ENCODE measurements at regions not wholly inside any gene's neighbourhood (a gene's known extent, or its start where the extent isn't known, plus 50 kb on each side); places are given as distances from the start of the nearest gene placed in this dataset.
"Not testable (repeated sequence)": the region's sequence is repeated elsewhere in the genome, so short reads cannot be mapped to it uniquely, and the experiment has no call there.

- DNase-seq, result no peak
Measured at GRCh38 chr6:55954436-55954835, 79.0 kb upstream of the BMP5 start.

DNA sequence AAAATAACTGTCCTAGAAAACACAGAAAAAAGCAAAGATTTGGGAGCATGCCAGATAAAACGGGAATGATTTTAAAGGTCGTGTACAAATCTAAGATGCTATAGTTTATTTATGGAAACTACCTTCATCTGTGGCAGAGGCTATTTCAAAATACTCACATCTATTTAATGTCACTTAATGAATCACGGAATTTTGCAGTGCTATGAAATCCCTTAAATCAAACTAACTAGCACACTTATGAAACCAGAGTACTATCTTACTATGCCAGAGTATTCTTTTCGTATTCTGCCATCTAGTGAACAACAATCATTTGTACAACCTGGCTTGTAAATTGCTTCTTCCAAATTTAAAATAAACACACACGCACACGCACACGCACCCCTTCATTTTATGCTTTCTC, 77.9 kb upstream of the BMP5 start:
- DNase-seq, result no peak

GRCh38 chr6:55950071-55950814, 74.9 kb upstream of the BMP5 start:
- DNase-seq, result no peak

GRCh38 chr6:55943329-55943728, 67.9 kb upstream of the BMP5 start:
- no peak for DNase-seq

- no peak for DNase-seq
Measured at GRCh38 chr6:55941702-55942101, 66.3 kb upstream of the BMP5 start.

GRCh38 chr6:55937951-55938690, 62.7 kb upstream of the BMP5 start:
- DNase-seq, result no peak

- DNase-seq, result no peak
Measured at GRCh38 chr6:55937261-55937947, 62.0 kb upstream of the BMP5 start.

DNA sequence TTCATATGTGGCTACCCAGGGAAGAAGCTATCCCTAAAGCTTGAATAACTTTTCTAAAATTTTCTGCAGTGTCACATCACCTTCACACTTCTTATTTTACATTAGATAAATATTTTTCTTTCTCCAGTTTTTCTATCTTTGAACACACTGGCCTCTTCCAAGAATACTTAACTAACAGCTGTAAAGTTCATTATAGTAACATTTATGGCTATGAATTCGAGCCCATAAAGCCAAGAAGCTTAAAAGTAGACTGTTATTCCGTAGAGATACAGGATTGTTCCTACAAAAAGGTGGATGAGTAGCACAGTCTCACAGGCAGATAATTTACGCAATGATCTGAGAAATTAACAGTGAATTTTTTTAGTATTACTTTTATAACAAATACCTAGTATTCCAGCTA, 55.7 kb upstream of the BMP5 start:
- DNase-seq, result no peak

DNA sequence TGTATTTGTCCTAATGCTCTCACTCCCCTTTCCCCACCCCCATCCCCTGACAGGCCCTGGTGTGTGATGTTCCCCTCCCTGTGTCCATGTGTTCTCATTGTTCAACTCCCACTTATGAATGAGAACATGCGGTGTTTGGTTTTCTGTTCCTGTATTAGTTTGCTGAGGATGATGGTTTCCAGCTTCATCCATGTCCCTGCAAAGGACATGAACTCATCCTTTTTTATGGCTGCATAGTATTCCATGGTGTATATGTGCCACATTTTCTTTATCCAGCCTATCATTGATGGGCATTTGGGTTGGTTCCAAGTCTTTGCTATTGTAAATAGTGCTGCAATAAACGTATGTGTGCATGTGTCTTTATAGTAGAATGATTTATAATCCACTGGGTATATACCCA, 52.3 kb upstream of the BMP5 start:
- not testable (repeated sequence) for DNase-seq

DNA sequence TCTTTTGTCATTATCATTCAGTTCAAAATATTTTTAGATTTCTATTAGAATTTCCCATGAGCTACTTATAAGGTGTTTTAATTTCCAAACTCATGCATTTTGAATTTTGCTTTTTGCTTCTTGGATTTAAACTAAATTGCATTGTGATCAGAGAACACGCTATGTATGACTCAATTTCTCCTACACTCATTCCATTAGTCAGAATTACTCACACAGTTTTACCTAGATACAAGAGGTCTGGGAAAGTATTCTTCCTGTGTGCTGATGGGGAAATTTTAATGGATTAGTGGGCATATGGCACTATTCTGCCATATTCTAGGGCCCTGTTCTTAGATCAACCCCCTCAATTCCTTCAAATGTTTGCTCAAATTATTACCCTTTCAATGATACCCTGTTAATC, 49.9 kb upstream of the BMP5 start:
- no peak for DNase-seq

Data from NCI-H2029 treated with DMSO at 0.1 percent for 48 hours (cell line).